CD4-positive, alpha-beta T cell (primary cell): ENCODE measurements at regions not wholly inside any gene's neighbourhood (a gene's known extent, or its start where the extent isn't known, plus 50 kb on each side); places are given as distances from the start of the nearest gene placed in this dataset.

Experiments
- ATAC-seq: fragments of 200-7000 bp; cut with Tn5 transposase; one replicate; pipeline ENCODE4 v1.10.0; 2022; ENCODE audit warnings: mild to moderate bottlenecking; ENCODE audit not compliant: poor library complexity
- CTCF ChIA-PET: fragments of 350-600 bp; sonication (Branson Sonifier 250); formaldehyde crosslinking; loops from one replicate; lab custom pipeline; 2021; ENCODE audit warnings: antibody characterized with exemption, inconsistent platforms; lab: Charles Lee
- POLR2A ChIA-PET: fragments of 350-600 bp; sonication (Branson Sonifier 250); formaldehyde crosslinking; loops from one replicate; lab custom pipeline; 2021; ENCODE audit warnings: antibody characterized with exemption, inconsistent platforms; lab: Charles Lee
- DNase-seq, 14 experiments: peaks; one replicate each; pipeline ENCODE4 v3.0.0-alpha.2; 2013 to 2020; ENCODE audit warnings: mixed read lengths in 2 of 14
- H3K27ac ChIP-seq, 2 donors: one replicate each; pipeline versions ENCODE4 v1.5.1 to v1.7.0; 2013; ENCODE audit warnings: low read length in 2 of 2, low read depth in 1 of 2, mild to moderate bottlenecking in 1 of 2
- H3K27me3 ChIP-seq, 2 experiments: 1 replicate in 1 of 2; 2 replicates in 1 of 2; pipeline versions ENCODE4 v1.6.1 to v1.7.0; 2013; ENCODE audit warnings: low read length in 2 of 2, control low read depth in 1 of 2, mild to moderate bottlenecking in 1 of 2, moderate library complexity in 1 of 2; ENCODE audit not compliant: insufficient read depth in 2 of 2, control insufficient read depth in 1 of 2
- H3K36me3 ChIP-seq: one replicate; pipeline ENCODE4 v1.6.1; 2013; ENCODE audit warnings: low read length, control low read depth; ENCODE audit not compliant: insufficient read depth
- H3K4me1 ChIP-seq: one replicate; pipeline ENCODE4 v1.6.1; 2013; ENCODE audit warnings: low read length, control low read depth; ENCODE audit not compliant: insufficient read depth
- H3K4me3 ChIP-seq: one replicate; pipeline ENCODE4 v1.5.1; 2013; ENCODE audit warnings: mild to moderate bottlenecking, low read length, moderate library complexity
- H3K9me3 ChIP-seq, 2 experiments: 1 replicate in 1 of 2; 2 replicates in 1 of 2; pipeline versions ENCODE4 v1.6.1 to v1.7.0; 2013; ENCODE audit warnings: low read length in 2 of 2, mild to moderate bottlenecking in 2 of 2, control low read depth in 1 of 2, moderate library complexity in 1 of 2; ENCODE audit not compliant: control insufficient read depth in 1 of 2, insufficient read depth in 1 of 2
- H3K27ac Mint-ChIP-seq: one replicate; pipeline ENCODE4 v1.8.0; 2020; ENCODE audit warnings: mixed read lengths
- H3K27me3 Mint-ChIP-seq: one replicate; pipeline ENCODE4 v1.8.0; 2021; ENCODE audit warnings: mixed read lengths
- H3K36me3 Mint-ChIP-seq: one replicate; pipeline ENCODE4 v1.8.0; 2021; ENCODE audit warnings: low read depth, mixed read lengths
- H3K4me1 Mint-ChIP-seq: one replicate; pipeline ENCODE4 v1.8.0; 2021; ENCODE audit warnings: low read depth, mixed read lengths
- H3K4me3 Mint-ChIP-seq: one replicate; pipeline ENCODE4 v1.8.0; 2020; ENCODE audit warnings: mild to moderate bottlenecking, mixed read lengths
- H3K9me3 Mint-ChIP-seq: one replicate; pipeline ENCODE4 v1.8.0; 2020; ENCODE audit warnings: mixed read lengths
- intact Hi-C, 2 experiments: fragments of 100-400 bp; cut with DNase I in 1 of 2; cut with micrococcal nuclease in 1 of 2; formaldehyde crosslinking; loops; one replicate each; pipeline versions ENCODE4 v1.15.1 to v1.9.0; 2023 to 2025; cut with DNase I, micrococcal nuclease
- TF ChIP-seq, protein P1 (sequence below): fragments of 200-600 bp; IDR thresholded peaks from one replicate; pipeline ENCODE4 v1.8.0; 2022; ENCODE audit warnings: antibody characterized with exemption, mild to moderate bottlenecking

DNA sequence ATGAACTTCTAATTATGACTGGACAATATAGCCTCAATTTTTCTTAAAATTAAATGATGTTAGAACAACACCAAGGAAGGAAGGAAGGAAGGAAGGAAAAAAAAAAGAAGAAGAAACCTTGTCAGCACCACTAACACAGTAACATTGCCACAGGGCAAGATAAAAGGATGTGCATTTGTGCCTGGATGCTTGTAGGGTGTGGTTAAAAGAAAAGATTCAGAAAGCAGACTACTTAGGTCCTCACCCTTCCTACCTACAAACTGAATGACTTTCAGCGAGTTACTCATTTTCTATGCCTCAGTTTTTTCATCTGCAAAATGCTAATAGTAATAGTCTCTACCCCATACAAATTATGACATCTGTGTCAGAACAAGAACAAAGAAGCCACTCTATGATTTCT is 778.3 kb downstream of the MCTP2 start:
- TF ChIP-seq, protein P1, sequence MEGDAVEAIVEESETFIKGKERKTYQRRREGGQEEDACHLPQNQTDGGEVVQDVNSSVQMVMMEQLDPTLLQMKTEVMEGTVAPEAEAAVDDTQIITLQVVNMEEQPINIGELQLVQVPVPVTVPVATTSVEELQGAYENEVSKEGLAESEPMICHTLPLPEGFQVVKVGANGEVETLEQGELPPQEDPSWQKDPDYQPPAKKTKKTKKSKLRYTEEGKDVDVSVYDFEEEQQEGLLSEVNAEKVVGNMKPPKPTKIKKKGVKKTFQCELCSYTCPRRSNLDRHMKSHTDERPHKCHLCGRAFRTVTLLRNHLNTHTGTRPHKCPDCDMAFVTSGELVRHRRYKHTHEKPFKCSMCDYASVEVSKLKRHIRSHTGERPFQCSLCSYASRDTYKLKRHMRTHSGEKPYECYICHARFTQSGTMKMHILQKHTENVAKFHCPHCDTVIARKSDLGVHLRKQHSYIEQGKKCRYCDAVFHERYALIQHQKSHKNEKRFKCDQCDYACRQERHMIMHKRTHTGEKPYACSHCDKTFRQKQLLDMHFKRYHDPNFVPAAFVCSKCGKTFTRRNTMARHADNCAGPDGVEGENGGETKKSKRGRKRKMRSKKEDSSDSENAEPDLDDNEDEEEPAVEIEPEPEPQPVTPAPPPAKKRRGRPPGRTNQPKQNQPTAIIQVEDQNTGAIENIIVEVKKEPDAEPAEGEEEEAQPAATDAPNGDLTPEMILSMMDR: no peak
- H3K4me1 Mint-ChIP-seq: no peaks in the 10 kb centered on the region
- Histone ChIP-seq H3K27me3 (no peaks in the 10 kb centered on the region), H3K36me3 (no peaks in the 10 kb centered on the region), H3K27ac (no peak overlapping the region), H3K9me3 (peaks cover 0 to 4% of the 10 kb centered on the region in 2 experiments), H3K4me3 (no peak overlapping the region), H3K4me1 (no peaks in the 10 kb centered on the region)
- no peak for DNase-seq
- intact Hi-C loops: no loop called here
- ChIA-PET POLR2A (no interaction called here), CTCF (interaction anchor here (1.0 kb wide), 1 partner anchor 11 kb away, joined by 5 read pairs; no protein-coding TSS in a partner anchor)
- no peak overlapping the region for H3K4me3 Mint-ChIP-seq
- H3K36me3 Mint-ChIP-seq: no peaks in the 10 kb centered on the region
- no peak overlapping the region for H3K27ac Mint-ChIP-seq
- H3K27me3 Mint-ChIP-seq: no peaks in the 10 kb centered on the region
- peaks cover 7% of the 10 kb centered on the region for H3K9me3 Mint-ChIP-seq
- no peak for ATAC-seq

DNA sequence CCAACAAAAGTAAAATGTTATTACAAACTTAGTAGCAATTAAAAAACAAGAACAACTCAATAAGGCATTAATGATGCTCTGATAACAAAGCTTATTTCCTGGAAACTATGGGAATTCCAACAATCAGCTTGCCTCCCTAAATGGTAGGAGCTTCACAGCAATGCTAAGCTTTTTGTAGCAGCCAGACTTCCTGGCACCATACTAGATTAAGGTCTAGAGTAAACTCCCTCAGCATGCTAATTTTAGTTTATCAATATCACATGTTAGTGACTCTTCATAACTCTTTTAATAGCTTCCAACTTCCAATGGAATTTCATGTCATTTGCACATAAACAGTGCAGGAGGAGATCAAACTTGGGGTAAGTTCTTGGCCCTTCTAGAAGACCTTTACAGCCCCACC is 782.0 kb downstream of the MCTP2 start:
- peaks cover 0 to 3% of the 10 kb centered on the region in 2 experiments for H3K9me3 ChIP-seq
- no peaks in the 10 kb centered on the region for H3K27me3 ChIP-seq
- no peak overlapping the region for H3K4me3 Mint-ChIP-seq
- H3K4me1 Mint-ChIP-seq: no peaks in the 10 kb centered on the region
- H3K27ac Mint-ChIP-seq: no peak overlapping the region
- intact Hi-C loops: no loop called here
- H3K36me3 Mint-ChIP-seq: no peaks in the 10 kb centered on the region
- H3K27me3 Mint-ChIP-seq: no peaks in the 10 kb centered on the region
- no peak overlapping the region for H3K27ac ChIP-seq
- POLR2A ChIA-PET: no interaction called here
- H3K36me3 ChIP-seq: no peaks in the 10 kb centered on the region
- CTCF ChIA-PET: no interaction called here
- ATAC-seq (no peak), DNase-seq (no peak)
- no peaks in the 10 kb centered on the region for H3K4me1 ChIP-seq
- TF ChIP-seq, protein P1: no peak
- H3K4me3 ChIP-seq: no peak overlapping the region
- peaks cover 4% of the 10 kb centered on the region for H3K9me3 Mint-ChIP-seq

DNA sequence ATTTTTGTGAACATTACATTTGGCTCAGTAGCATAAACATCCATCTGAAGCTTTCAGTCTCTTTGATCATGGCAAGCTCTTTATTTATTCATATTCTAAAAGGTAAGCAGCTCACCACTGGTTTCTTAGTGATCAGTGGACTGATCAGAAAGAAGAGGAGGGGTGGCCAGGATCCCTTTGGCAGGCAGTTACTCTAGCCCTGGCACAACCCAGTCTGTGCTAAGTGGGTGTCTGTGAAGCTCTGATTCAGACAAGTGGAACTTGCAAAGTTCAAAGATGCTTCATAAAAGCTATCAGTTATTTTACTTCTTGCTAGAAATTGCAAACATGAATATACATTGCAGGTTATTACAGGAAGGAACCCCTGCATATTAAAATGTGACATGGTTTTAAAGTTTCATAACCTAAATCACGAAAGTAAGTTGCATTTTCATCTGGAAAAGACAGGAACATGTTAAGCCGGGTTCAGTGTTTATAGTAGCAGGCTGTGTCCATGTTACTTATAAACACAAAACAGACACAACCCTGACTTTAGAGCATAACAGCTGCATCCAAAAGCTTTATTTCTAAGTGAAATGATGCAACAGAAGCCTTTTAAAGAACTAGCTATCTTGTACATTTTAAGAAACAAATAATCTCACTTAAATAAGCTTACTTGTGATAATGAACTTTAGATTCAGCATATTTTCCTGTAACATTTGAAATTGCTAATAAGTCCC is 785.3 kb downstream of the MCTP2 start:
- TF ChIP-seq, protein P1: no peak
- Histone ChIP-seq H3K27ac (no peak overlapping the region), H3K36me3 (no peaks in the 10 kb centered on the region), H3K27me3 (no peaks in the 10 kb centered on the region), H3K4me3 (no peak overlapping the region), H3K4me1 (no peaks in the 10 kb centered on the region), H3K9me3 (peaks cover 0 to 3% of the 10 kb centered on the region in 2 experiments)
- Mint-ChIP-seq H3K4me3 (no peak overlapping the region), H3K27ac (no peak overlapping the region), H3K4me1 (no peaks in the 10 kb centered on the region), H3K36me3 (no peaks in the 10 kb centered on the region), H3K9me3 (peaks cover 3% of the 10 kb centered on the region), H3K27me3 (no peaks in the 10 kb centered on the region)
- DNase-seq (no peak), ATAC-seq (no peak)
- POLR2A ChIA-PET: no interaction called here
- CTCF ChIA-PET: no interaction called here
- intact Hi-C loops: no loop called here
